GM18867 (cell line): ENCODE measurements at regions not wholly inside any gene's neighbourhood (a gene's known extent, or its start where the extent isn't known, plus 50 kb on each side); places are given as distances from the start of the nearest gene placed in this dataset.

Source experiments
- ATAC-seq: cut with Tn5 transposase; IDR thresholded peaks from one replicate; pipeline ENCODE4 v1.9.1; 2021; ENCODE audit warnings: mild to moderate bottlenecking, moderate library complexity; ENCODE audit not compliant: unreplicated experiment

- ATAC-seq = no peak
Observed at GRCh38 chr16:48905632-48906505, 295.9 kb upstream of the N4BP1 start.

- no peak for ATAC-seq
Observed at GRCh38 chr16:48904333-48904732, 294.4 kb upstream of the N4BP1 start.

GRCh38 chr16:48903039-48903438 lies 293.1 kb upstream of the N4BP1 start:
- no peak for ATAC-seq

GRCh38 chr16:48901712-48902374 lies 291.9 kb upstream of the N4BP1 start:
- ATAC-seq = no peak

GRCh38 chr16:48899500-48899899 lies 289.5 kb upstream of the N4BP1 start:
- no peak for ATAC-seq

GRCh38 chr16:48897698-48898205 lies 287.8 kb upstream of the N4BP1 start:
- ATAC-seq = no peak

GRCh38 chr16:48895142-48895541 lies 285.2 kb upstream of the N4BP1 start:
- no peak for ATAC-seq

- ATAC-seq = no peak
Observed at GRCh38 chr16:48892893-48893292, 282.9 kb upstream of the N4BP1 start.

- ATAC-seq = no peak
Observed at GRCh38 chr16:48887646-48888210, 277.7 kb upstream of the N4BP1 start.

GRCh38 chr16:48885471-48885870 lies 275.5 kb upstream of the N4BP1 start:
- no peak for ATAC-seq

- ATAC-seq = no peak
Observed at GRCh38 chr16:48881272-48881671, 271.3 kb upstream of the N4BP1 start.

GRCh38 chr16:48879223-48880122 lies 269.5 kb upstream of the N4BP1 start:
- ATAC-seq = no peak

GRCh38 chr16:48877946-48878345 lies 268.0 kb upstream of the N4BP1 start:
- no peak for ATAC-seq

GRCh38 chr16:48870141-48870540 lies 260.2 kb upstream of the N4BP1 start:
- ATAC-seq = no peak

- ATAC-seq = no peak
Observed at GRCh38 chr16:48865520-48865919, 255.5 kb upstream of the N4BP1 start.

- no peak for ATAC-seq
Observed at GRCh38 chr16:48864055-48864454, 254.1 kb upstream of the N4BP1 start.

- ATAC-seq = no peak
Observed at GRCh38 chr16:48862087-48862532, 252.1 kb upstream of the N4BP1 start.

- no peak for ATAC-seq
Observed at GRCh38 chr16:48860341-48860740, 250.4 kb upstream of the N4BP1 start.

GRCh38 chr16:48852951-48853350 lies 243.0 kb upstream of the N4BP1 start:
- no peak for ATAC-seq

GRCh38 chr16:48852458-48852857 lies 242.5 kb upstream of the N4BP1 start:
- no peak for ATAC-seq
